ENCODE measurements at regions not wholly inside any gene's neighbourhood (a gene's known extent, or its start where the extent isn't known, plus 50 kb on each side); places are given as distances from the start of the nearest gene placed in this dataset.
"Not testable (repeated sequence)": the region's sequence is repeated elsewhere in the genome, so short reads cannot be mapped to it uniquely, and the experiment has no call there.

DNA sequence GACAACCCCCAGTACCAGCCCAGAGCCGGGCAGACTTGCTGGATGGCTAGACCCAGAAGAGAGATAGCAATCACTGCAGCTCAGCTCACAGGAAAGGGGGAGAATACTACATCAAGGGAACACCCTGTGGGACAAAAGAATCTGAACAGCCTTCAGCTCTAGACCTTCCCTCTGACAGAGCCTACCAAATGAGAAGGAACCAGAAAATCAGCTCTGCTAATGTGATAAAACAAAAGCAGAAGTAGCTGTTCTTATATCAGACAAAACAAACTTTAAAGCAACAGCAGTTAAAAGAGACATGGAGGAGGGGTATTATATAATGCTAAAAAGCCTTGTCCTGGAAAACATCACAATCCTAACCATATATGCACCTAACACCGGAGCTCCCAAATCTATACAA lies 283.3 kb downstream of the KLF13 start:
- Mint-ChIP-seq H3K9me3 (peaks cover 0 to 14% (median 2%) of the 10 kb centered on the region in 8 donors), H3K4me1 (no peaks in the 10 kb centered on the region), H3K27me3 (peaks cover 9 to 18% of the 10 kb centered on the region in 2 donors), H3K4me3 (no peak overlapping the region), H3K36me3 (no peaks in the 10 kb centered on the region), H3K27ac (peak overlapping the region in 1 of 7 donors; percentile 23)
- no peak overlapping the region for H3K27ac ChIP-seq (ENCODE audit: low read depth, low read length)
- no peak overlapping the region for H3K4me3 ChIP-seq (ENCODE audit: low read length in 2 of 2)
- intact Hi-C loops (cut with micrococcal nuclease) = no loop called here
- no peaks in the 10 kb centered on the region for H3K27me3 ChIP-seq (ENCODE audit: insufficient read depth, low read length)
- H3K36me3 ChIP-seq (ENCODE audit: insufficient read depth, low read length) = no peaks in the 10 kb centered on the region
- no peaks in the 10 kb centered on the region for H3K4me1 ChIP-seq (ENCODE audit: insufficient read depth, low read length)
- CTCF ChIA-PET (ENCODE audit: partially characterized antibody) = no interaction called here
- no peak for DNase-seq
- POLR2A ChIA-PET (ENCODE audit: partially characterized antibody) = no interaction called here
- no peaks in the 10 kb centered on the region for H3K9me3 ChIP-seq (ENCODE audit: control insufficient read depth in 1 of 2, low read length in 2 of 2)

DNA sequence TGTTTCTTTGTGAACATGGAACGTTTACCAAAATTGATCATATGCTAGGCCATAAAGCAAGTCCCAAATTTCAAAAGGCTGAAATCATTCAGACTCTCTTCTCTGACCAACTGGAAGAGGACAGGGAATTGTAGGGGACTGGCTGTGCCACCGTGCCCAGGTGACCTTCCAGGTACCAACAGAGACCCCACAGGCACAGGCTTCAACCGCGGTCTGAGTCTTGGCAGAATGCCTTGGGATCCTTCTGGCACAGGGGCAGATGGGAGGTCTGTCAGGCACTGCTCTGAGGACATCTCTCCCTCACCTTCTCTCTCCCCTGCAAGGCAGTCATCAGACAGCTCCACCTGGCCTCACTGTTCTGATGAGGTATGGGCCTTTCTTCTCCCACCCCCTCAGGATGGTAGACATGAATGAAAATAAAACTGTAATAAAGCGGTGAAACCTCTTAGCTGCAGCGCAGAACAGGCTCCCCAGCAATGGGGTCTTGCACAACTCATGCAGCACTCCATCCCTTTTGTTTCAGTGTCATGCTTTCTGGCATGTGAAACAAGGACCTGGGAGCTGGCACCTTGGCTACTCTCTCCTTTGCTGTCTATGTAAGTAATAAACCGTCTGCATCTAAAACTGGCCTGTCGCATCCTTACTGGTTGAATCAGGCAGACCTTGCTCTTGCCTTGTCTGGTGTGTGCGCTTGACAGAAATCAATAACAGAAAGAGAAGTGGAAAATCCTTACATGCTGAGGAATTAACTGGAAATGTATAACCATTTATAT lies 289.2 kb downstream of the KLF13 start:
- CTCF ChIA-PET (ENCODE audit: partially characterized antibody) = no interaction called here
- intact Hi-C loops (cut with micrococcal nuclease) = no loop called here
- DNase-seq = no peak

DNA sequence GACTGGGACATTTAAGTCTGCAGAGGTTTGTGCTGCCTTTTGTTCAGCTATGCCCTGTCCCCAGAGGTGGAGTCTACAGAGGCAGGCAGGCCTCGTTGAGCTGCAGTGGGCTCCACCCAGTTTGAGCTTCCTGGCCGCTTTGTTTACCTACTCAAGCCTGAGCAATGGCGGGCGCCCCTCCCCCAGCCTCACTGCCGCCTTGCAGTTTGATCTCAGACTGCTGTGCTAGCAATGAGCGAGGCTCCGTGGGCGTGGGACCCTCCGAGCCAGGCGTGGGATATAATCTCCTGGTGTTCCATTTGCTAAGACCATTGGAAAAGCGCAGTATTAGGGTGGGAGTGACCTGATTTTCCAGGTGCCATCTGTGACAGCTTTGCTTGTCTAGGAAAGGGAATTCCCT lies 296.7 kb downstream of the KLF13 start:
- intact Hi-C loops (cut with micrococcal nuclease); H3K27ac ChIP-seq (ENCODE audit: low read depth, low read length); H3K4me3 Mint-ChIP-seq; CTCF ChIA-PET (ENCODE audit: partially characterized antibody); H3K9me3 Mint-ChIP-seq; H3K27me3 ChIP-seq (ENCODE audit: insufficient read depth, low read length); H3K36me3 Mint-ChIP-seq; H3K4me3 ChIP-seq (ENCODE audit: low read length in 2 of 2); H3K4me1 ChIP-seq (ENCODE audit: insufficient read depth, low read length); POLR2A ChIA-PET (ENCODE audit: partially characterized antibody); H3K36me3 ChIP-seq (ENCODE audit: insufficient read depth, low read length); H3K9me3 ChIP-seq (ENCODE audit: control insufficient read depth in 1 of 2, low read length in 2 of 2); H3K4me1 Mint-ChIP-seq; H3K27ac Mint-ChIP-seq: not testable (repeated sequence)
- DNase-seq = peak in 1 of 5 donors; percentile 33
- peaks cover 8 to 14% of the 10 kb centered on the region in 2 donors for H3K27me3 Mint-ChIP-seq

More for the DNA sequence above, 289.2 kb downstream of the KLF13 start:
- Histone ChIP-seq H3K36me3 (ENCODE audit: insufficient read depth, low read length) (no peaks in the 10 kb centered on the region), H3K27ac (ENCODE audit: low read depth, low read length) (no peak overlapping the region), H3K4me1 (ENCODE audit: insufficient read depth, low read length) (no peaks in the 10 kb centered on the region), H3K9me3 (ENCODE audit: control insufficient read depth in 1 of 2, low read length in 2 of 2) (no peaks in the 10 kb centered on the region), H3K27me3 (ENCODE audit: insufficient read depth, low read length) (no peaks in the 10 kb centered on the region), H3K4me3 (ENCODE audit: low read length in 2 of 2) (no peak overlapping the region)
- POLR2A ChIA-PET (ENCODE audit: partially characterized antibody) = no interaction called here
- no peaks in the 10 kb centered on the region for H3K4me1 Mint-ChIP-seq
- H3K27me3 Mint-ChIP-seq = peaks cover 1 to 7% of the 10 kb centered on the region in 2 donors
- peaks cover 0 to 14% (median 3%) of the 10 kb centered on the region in 8 donors for H3K9me3 Mint-ChIP-seq
- no peak overlapping the region for H3K27ac Mint-ChIP-seq
- no peaks in the 10 kb centered on the region for H3K36me3 Mint-ChIP-seq
- no peak overlapping the region for H3K4me3 Mint-ChIP-seq

DNA sequence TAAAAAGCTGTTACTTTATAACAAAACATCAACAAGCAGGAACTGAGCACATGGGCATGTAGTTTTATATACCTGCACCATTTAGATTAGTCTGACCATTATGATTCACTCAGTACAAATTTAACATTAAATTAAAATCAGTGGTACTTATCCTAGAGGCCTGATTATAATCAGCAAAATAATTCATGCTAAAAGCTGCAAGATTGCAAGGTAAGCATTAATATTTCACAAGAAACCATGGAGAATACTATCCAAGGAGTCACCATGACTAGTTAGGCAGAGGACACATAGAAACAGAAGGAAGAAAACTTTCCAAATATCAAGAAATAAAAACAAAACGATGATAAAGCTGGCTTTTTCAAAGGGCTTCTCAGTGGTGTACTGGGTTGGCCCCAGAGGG lies 297.5 kb downstream of the KLF13 start:
- H3K27ac ChIP-seq (ENCODE audit: low read depth, low read length); DNase-seq; H3K4me1 ChIP-seq (ENCODE audit: insufficient read depth, low read length); H3K9me3 ChIP-seq (ENCODE audit: control insufficient read depth in 1 of 2, low read length in 2 of 2); intact Hi-C loops (cut with micrococcal nuclease); H3K4me3 Mint-ChIP-seq; POLR2A ChIA-PET (ENCODE audit: partially characterized antibody); H3K4me3 ChIP-seq (ENCODE audit: low read length in 2 of 2); H3K4me1 Mint-ChIP-seq; H3K27ac Mint-ChIP-seq; H3K9me3 Mint-ChIP-seq; CTCF ChIA-PET (ENCODE audit: partially characterized antibody); H3K27me3 ChIP-seq (ENCODE audit: insufficient read depth, low read length); H3K36me3 ChIP-seq (ENCODE audit: insufficient read depth, low read length); H3K36me3 Mint-ChIP-seq: not testable (repeated sequence)
- peaks cover 8 to 14% of the 10 kb centered on the region in 2 donors for H3K27me3 Mint-ChIP-seq

DNA sequence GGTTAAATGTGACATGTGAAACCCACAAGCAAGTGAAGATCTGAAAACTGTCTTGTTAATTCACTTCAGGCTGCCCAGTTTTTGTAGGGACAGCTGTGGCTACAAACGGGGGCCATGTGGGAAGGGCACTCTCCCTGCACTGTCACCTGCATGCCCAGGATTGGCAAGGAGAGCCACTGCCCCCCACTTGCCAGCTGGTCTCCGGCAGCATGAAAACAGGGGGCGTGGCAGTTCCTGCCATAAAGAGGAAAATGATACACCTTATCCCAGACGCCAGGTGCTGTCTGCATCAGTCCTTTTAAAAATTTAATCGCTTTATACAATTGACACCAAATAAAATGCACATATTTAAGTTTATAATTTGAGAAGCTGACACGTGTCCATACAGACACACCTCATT lies 309.1 kb downstream of the KLF13 start:
- intact Hi-C loops (cut with micrococcal nuclease); DNase-seq; H3K4me3 ChIP-seq (ENCODE audit: low read length in 2 of 2); H3K36me3 ChIP-seq (ENCODE audit: insufficient read depth, low read length); H3K9me3 ChIP-seq (ENCODE audit: control insufficient read depth in 1 of 2, low read length in 2 of 2); H3K27ac Mint-ChIP-seq; H3K4me1 ChIP-seq (ENCODE audit: insufficient read depth, low read length); CTCF ChIA-PET (ENCODE audit: partially characterized antibody); H3K36me3 Mint-ChIP-seq; POLR2A ChIA-PET (ENCODE audit: partially characterized antibody); H3K27ac ChIP-seq (ENCODE audit: low read depth, low read length); H3K27me3 ChIP-seq (ENCODE audit: insufficient read depth, low read length); H3K4me3 Mint-ChIP-seq: not testable (repeated sequence)
- H3K4me1 Mint-ChIP-seq = peaks cover 7 to 15% (median 11%) of the 10 kb centered on the region in 4 donors
- peaks cover 16 to 19% of the 10 kb centered on the region in 2 donors for H3K27me3 Mint-ChIP-seq
- peaks cover 0 to 16% (median 5%) of the 10 kb centered on the region in 8 donors for H3K9me3 Mint-ChIP-seq

DNA sequence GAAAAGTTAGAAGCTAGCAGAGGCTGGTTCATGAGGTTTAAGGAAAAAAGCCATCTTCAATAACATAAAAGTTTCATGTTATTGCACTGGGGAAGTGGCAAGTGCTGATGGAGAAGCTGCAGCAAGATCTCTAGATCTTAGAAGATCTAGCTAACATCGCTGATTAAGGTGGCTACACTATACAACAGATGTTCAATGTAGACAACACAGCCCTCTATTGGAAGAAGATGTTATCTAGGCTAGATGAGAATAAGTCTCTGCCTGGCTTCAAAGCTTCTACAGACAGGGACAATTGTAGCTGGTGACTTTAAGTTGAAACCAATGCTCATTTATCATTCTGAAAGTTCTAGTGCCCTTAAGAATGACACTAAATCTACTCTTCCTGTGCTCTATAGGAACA lies 310.3 kb downstream of the KLF13 start:
- intact Hi-C loops (cut with micrococcal nuclease); H3K36me3 Mint-ChIP-seq; H3K4me3 ChIP-seq (ENCODE audit: low read length in 2 of 2): not testable (repeated sequence)

DNA sequence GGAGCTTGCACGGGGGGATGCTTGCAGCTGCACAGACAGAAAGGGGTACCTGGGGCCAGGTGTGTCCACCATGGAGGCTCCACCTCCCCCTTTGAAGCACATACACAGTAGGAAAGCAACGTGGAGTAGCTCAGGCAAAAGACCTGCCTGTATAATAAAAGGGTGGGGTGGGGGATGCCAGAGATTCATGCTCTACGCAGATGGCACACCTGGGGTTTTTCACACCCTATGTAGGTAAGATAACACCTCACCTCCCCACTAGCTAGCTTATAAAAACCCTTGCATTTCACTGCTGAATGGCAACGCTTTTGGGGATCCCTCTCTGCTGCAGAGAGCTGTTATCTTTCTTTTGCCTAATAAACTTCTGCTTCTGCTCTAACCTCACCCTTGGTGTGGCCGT lies 317.3 kb downstream of the KLF13 start:
- H3K36me3 ChIP-seq (ENCODE audit: insufficient read depth, low read length); H3K27me3 ChIP-seq (ENCODE audit: insufficient read depth, low read length); H3K4me3 ChIP-seq (ENCODE audit: low read length in 2 of 2); intact Hi-C loops (cut with micrococcal nuclease); H3K9me3 Mint-ChIP-seq; H3K27ac ChIP-seq (ENCODE audit: low read depth, low read length); H3K9me3 ChIP-seq (ENCODE audit: control insufficient read depth in 1 of 2, low read length in 2 of 2); H3K36me3 Mint-ChIP-seq; CTCF ChIA-PET (ENCODE audit: partially characterized antibody); DNase-seq; H3K27ac Mint-ChIP-seq; H3K4me1 Mint-ChIP-seq; H3K4me3 Mint-ChIP-seq; H3K4me1 ChIP-seq (ENCODE audit: insufficient read depth, low read length): not testable (repeated sequence)
- peaks cover 6 to 14% of the 10 kb centered on the region in 2 donors for H3K27me3 Mint-ChIP-seq
- POLR2A ChIA-PET (ENCODE audit: partially characterized antibody) = interaction anchor here (0.6 kb wide), 1 partner anchor 13 kb away, joined by 4 read pairs; no protein-coding TSS in a partner anchor

More for the DNA sequence above, 310.3 kb downstream of the KLF13 start:
- CTCF ChIA-PET (ENCODE audit: partially characterized antibody); H3K4me1 ChIP-seq (ENCODE audit: insufficient read depth, low read length); H3K27ac ChIP-seq (ENCODE audit: low read depth, low read length); POLR2A ChIA-PET (ENCODE audit: partially characterized antibody); H3K9me3 ChIP-seq (ENCODE audit: control insufficient read depth in 1 of 2, low read length in 2 of 2); H3K36me3 ChIP-seq (ENCODE audit: insufficient read depth, low read length); DNase-seq; H3K27me3 ChIP-seq (ENCODE audit: insufficient read depth, low read length): not testable (repeated sequence)
- Mint-ChIP-seq H3K9me3 (peaks cover 0 to 11% (median 4%) of the 10 kb centered on the region in 8 donors), H3K27ac (peak overlapping the region in 2 of 7 donors; percentile 16 to 18), H3K4me1 (peaks cover 7 to 15% (median 9%) of the 10 kb centered on the region in 4 donors), H3K27me3 (peaks cover 16 to 19% of the 10 kb centered on the region in 2 donors), H3K4me3 (peak overlapping the region; percentile 3 to 82 (median 62))
